ENCODE measurements at regions not wholly inside any gene's neighbourhood (a gene's known extent, or its start where the extent isn't known, plus 50 kb on each side); places are given as distances from the start of the nearest gene placed in this dataset.

GRCh38 chr9:80074439-80074838, 502.7 kb downstream of the TLE4 start:
- Histone ChIP-seq H3K79me2 (ENCODE audit: control insufficient read depth, insufficient read depth, low read length) (no peaks in the 10 kb centered on the region), H3K9me3 (ENCODE audit: control insufficient read depth, low read depth, low read length) (no peaks in the 10 kb centered on the region), H3K9ac (ENCODE audit: control insufficient read depth, extremely low read depth, insufficient read depth, low read length) (no peak overlapping the region), H3K27me3 (ENCODE audit: control insufficient read depth, extremely low read depth, insufficient read depth, low read length) (no peaks in the 10 kb centered on the region), H3K27ac (ENCODE audit: control insufficient read depth, insufficient read depth, low read length) (no peak overlapping the region), H3K4me1 (ENCODE audit: control insufficient read depth, extremely low read depth, insufficient read depth, low read length) (no peaks in the 10 kb centered on the region), H3K4me3 (ENCODE audit: control insufficient read depth in 2 of 3, extremely low read depth in 1 of 3, insufficient read depth in 2 of 3, low read depth in 1 of 3, low read length in 3 of 3) (no peak overlapping the region), H3K4me2 (ENCODE audit: control insufficient read depth, extremely low read depth, insufficient read depth, low read depth, low read length) (no peak overlapping the region), H2AFZ (ENCODE audit: control insufficient read depth, low read length) (no peak overlapping the region), H4K20me1 (ENCODE audit: control insufficient read depth, extremely low read depth, insufficient read depth, low read length) (no peaks in the 10 kb centered on the region), H3K36me3 (ENCODE audit: control insufficient read depth in 2 of 2, extremely low read depth in 1 of 2, insufficient read depth in 2 of 2, low read length in 2 of 2) (no peaks in the 10 kb centered on the region), H3K9me1 (ENCODE audit: control insufficient read depth, extremely low read depth, insufficient read depth, low read length) (no peaks in the 10 kb centered on the region)
- dilution Hi-C loops (cut with MboI; ENCODE audit: extremely low pct_ligation_motif_present, low sequenced_read_pairs): no loop called here
- DNase-seq (ENCODE audit: low read depth, low spot score) (no peak), FAIRE-seq (no peak)
- TF ChIP-seq EZH2 (IDR thresholded peaks at IDR 0.05; ENCODE audit: low read length): no peak
- TF ChIP-seq, protein P1, sequence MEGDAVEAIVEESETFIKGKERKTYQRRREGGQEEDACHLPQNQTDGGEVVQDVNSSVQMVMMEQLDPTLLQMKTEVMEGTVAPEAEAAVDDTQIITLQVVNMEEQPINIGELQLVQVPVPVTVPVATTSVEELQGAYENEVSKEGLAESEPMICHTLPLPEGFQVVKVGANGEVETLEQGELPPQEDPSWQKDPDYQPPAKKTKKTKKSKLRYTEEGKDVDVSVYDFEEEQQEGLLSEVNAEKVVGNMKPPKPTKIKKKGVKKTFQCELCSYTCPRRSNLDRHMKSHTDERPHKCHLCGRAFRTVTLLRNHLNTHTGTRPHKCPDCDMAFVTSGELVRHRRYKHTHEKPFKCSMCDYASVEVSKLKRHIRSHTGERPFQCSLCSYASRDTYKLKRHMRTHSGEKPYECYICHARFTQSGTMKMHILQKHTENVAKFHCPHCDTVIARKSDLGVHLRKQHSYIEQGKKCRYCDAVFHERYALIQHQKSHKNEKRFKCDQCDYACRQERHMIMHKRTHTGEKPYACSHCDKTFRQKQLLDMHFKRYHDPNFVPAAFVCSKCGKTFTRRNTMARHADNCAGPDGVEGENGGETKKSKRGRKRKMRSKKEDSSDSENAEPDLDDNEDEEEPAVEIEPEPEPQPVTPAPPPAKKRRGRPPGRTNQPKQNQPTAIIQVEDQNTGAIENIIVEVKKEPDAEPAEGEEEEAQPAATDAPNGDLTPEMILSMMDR (optimal IDR thresholded peaks at IDR 0.05 in 1 of 3, IDR thresholded peaks at IDR 0.05 in 1 of 3, conservative IDR thresholded peaks at IDR 0.05 in 1 of 3; ENCODE audit: extremely low read depth in 1 of 3, insufficient read depth in 2 of 3, low read length in 3 of 3): no peak

- Histone ChIP-seq H3K4me2 (ENCODE audit: control insufficient read depth, extremely low read depth, insufficient read depth, low read depth, low read length) (no peak overlapping the region), H3K27me3 (ENCODE audit: control insufficient read depth, extremely low read depth, insufficient read depth, low read length) (no peaks in the 10 kb centered on the region), H3K9ac (ENCODE audit: control insufficient read depth, extremely low read depth, insufficient read depth, low read length) (no peak overlapping the region), H2AFZ (ENCODE audit: control insufficient read depth, low read length) (no peak overlapping the region), H3K9me3 (ENCODE audit: control insufficient read depth, low read depth, low read length) (no peaks in the 10 kb centered on the region), H3K9me1 (ENCODE audit: control insufficient read depth, extremely low read depth, insufficient read depth, low read length) (no peaks in the 10 kb centered on the region), H3K79me2 (ENCODE audit: control insufficient read depth, insufficient read depth, low read length) (no peaks in the 10 kb centered on the region), H4K20me1 (ENCODE audit: control insufficient read depth, extremely low read depth, insufficient read depth, low read length) (no peaks in the 10 kb centered on the region), H3K36me3 (ENCODE audit: control insufficient read depth in 2 of 2, extremely low read depth in 1 of 2, insufficient read depth in 2 of 2, low read length in 2 of 2) (no peaks in the 10 kb centered on the region), H3K27ac (ENCODE audit: control insufficient read depth, insufficient read depth, low read length) (no peak overlapping the region), H3K4me3 (ENCODE audit: control insufficient read depth in 2 of 3, extremely low read depth in 1 of 3, insufficient read depth in 2 of 3, low read depth in 1 of 3, low read length in 3 of 3) (no peak overlapping the region), H3K4me1 (ENCODE audit: control insufficient read depth, extremely low read depth, insufficient read depth, low read length) (no peaks in the 10 kb centered on the region)
- FAIRE-seq (no peak), DNase-seq (ENCODE audit: low read depth, low spot score) (no peak)
- no peak for TF ChIP-seq EZH2 (IDR thresholded peaks at IDR 0.05; ENCODE audit: low read length)
- TF ChIP-seq, protein P1 (optimal IDR thresholded peaks at IDR 0.05 in 1 of 3, IDR thresholded peaks at IDR 0.05 in 1 of 3, conservative IDR thresholded peaks at IDR 0.05 in 1 of 3; ENCODE audit: extremely low read depth in 1 of 3, insufficient read depth in 2 of 3, low read length in 3 of 3): no peak
- dilution Hi-C loops (cut with MboI; ENCODE audit: extremely low pct_ligation_motif_present, low sequenced_read_pairs): no loop called here
These were observed 500.7 kb downstream of the TLE4 start for GRCh38 chr9:80072451-80072850.
